HK-2 (cell line): ENCODE measurements at regions not wholly inside any gene's neighbourhood (a gene's known extent, or its start where the extent isn't known, plus 50 kb on each side); places are given as distances from the start of the nearest gene placed in this dataset.
"Not testable (repeated sequence)": the region's sequence is repeated elsewhere in the genome, so short reads cannot be mapped to it uniquely, and the experiment has no call there.

ENCODE experiments used
- DNase-seq: peaks from one replicate; pipeline ENCODE4 v3.0.0-alpha.2; 2018; ENCODE audit not compliant: unreplicated experiment

GRCh38 chr7:66413379-66414114 lies 208.4 kb downstream of the TPST1 start:
- DNase-seq, result peak; percentile 86

GRCh38 chr7:66415659-66416265 lies 210.6 kb downstream of the TPST1 start:
- no peak for DNase-seq

GRCh38 chr7:66418537-66418936 lies 210.1 kb upstream of the KCTD7 start:
- DNase-seq, result no peak

GRCh38 chr7:66419210-66419609 lies 209.5 kb upstream of the KCTD7 start:
- no peak for DNase-seq

GRCh38 chr7:66421830-66422475 lies 206.7 kb upstream of the KCTD7 start:
- DNase-seq, result no peak

- no peak for DNase-seq
These were observed 205.0 kb upstream of the KCTD7 start for GRCh38 chr7:66423729-66424128.

- no peak for DNase-seq
These were observed 202.3 kb upstream of the KCTD7 start for GRCh38 chr7:66426332-66426731.

- DNase-seq, result no peak
These were observed 201.7 kb upstream of the KCTD7 start for GRCh38 chr7:66426996-66427395.

GRCh38 chr7:66427956-66428355 lies 200.7 kb upstream of the KCTD7 start:
- DNase-seq, result no peak

GRCh38 chr7:66429498-66430163 lies 199.1 kb upstream of the KCTD7 start:
- DNase-seq, result no peak

- DNase-seq, result no peak
These were observed 198.5 kb upstream of the KCTD7 start for GRCh38 chr7:66430164-66430545.

GRCh38 chr7:66438703-66439405 lies 189.8 kb upstream of the KCTD7 start:
- DNase-seq, result not testable (repeated sequence)

GRCh38 chr7:66442385-66442784 lies 186.3 kb upstream of the KCTD7 start:
- DNase-seq, result no peak

GRCh38 chr7:66443946-66444345 lies 184.7 kb upstream of the KCTD7 start:
- DNase-seq, result no peak

- DNase-seq, result not testable (repeated sequence)
These were observed 181.7 kb upstream of the KCTD7 start for GRCh38 chr7:66447007-66447406.

GRCh38 chr7:66450814-66451213 lies 177.9 kb upstream of the KCTD7 start:
- DNase-seq, result not testable (repeated sequence)

- DNase-seq, result not testable (repeated sequence)
These were observed 177.0 kb upstream of the KCTD7 start for GRCh38 chr7:66451713-66452112.

GRCh38 chr7:66452165-66452564 lies 176.5 kb upstream of the KCTD7 start:
- no peak for DNase-seq

- no peak for DNase-seq
These were observed 175.3 kb upstream of the KCTD7 start for GRCh38 chr7:66453340-66453739.

GRCh38 chr7:66454600-66455225 lies 174.0 kb upstream of the KCTD7 start:
- DNase-seq, result no peak

- DNase-seq, result not testable (repeated sequence)
These were observed 173.2 kb upstream of the KCTD7 start for GRCh38 chr7:66455432-66455831.
